HepG2 (cell line): ENCODE measurements at regions not wholly inside any gene's neighbourhood (a gene's known extent, or its start where the extent isn't known, plus 50 kb on each side); places are given as distances from the start of the nearest gene placed in this dataset.

Experiments used
- ATAC-seq: fragments of 200-7000 bp; cut with Tn5 transposase; 3 replicates; pipeline ENCODE4 v1.9.1; 2020; ENCODE audit warnings: mild to moderate bottlenecking, moderate library complexity
- BruUV-seq: library from RNA; stranded (reverse); fragments of 400-500 nt; replicated peaks from 2 replicates; lab custom pipeline; 2021; lab: Mats Ljungman, UMichigan
- CTCF ChIA-PET: fragments of 300-600 bp; formaldehyde crosslinking; extraction: SDS; loops from one replicate; lab custom pipeline; 2021; ENCODE audit warnings: low total read pairs, inconsistent platforms, low intra/inter-chr PET ratio; lab: Yijun Ruan, JAX
- POLR2A ChIA-PET: fragments of 350-600 bp; sonication (Branson Sonifier 250); formaldehyde crosslinking; loops from one replicate; lab custom pipeline; 2020; ENCODE audit warnings: antibody characterized with exemption, inconsistent platforms; lab: Yijun Ruan, JAX
- DNase-seq: peaks from one replicate; pipeline ENCODE4 v3.0.0-alpha.2; 2015; ENCODE audit warnings: low spot score
- FAIRE-seq: peaks from 3 replicates; lab custom pipeline; 2011; peaks lifted over from hg19 to GRCh38; lab: Jason Lieb, UNC
- H2AFZ ChIP-seq: one replicate; pipeline ENCODE4 v1.6.1; 2011; ENCODE audit warnings: low read length, inconsistent platforms
- H3K27ac ChIP-seq: fragments of 300-600 bp; 3 replicates; pipeline ENCODE4 v1.8.0; 2011; ENCODE audit warnings: mixed run types, mild to moderate bottlenecking, mixed read lengths, low read length, inconsistent platforms; ENCODE audit not compliant: insufficient read depth; ENCODE audit errors: extremely low read length
- H3K27me3 ChIP-seq, 2 experiments: fragments of 200-600 bp in 1 of 2; 2 replicates in 1 of 2; 3 replicates in 1 of 2; pipeline versions ENCODE4 v1.6.0 to v1.8.0; 2011; ENCODE audit warnings: low read length in 2 of 2, mild to moderate bottlenecking in 2 of 2, moderate library complexity in 2 of 2, inconsistent platforms in 1 of 2; ENCODE audit not compliant: insufficient read depth in 2 of 2, control insufficient read depth in 1 of 2
- H3K36me3 ChIP-seq, 2 experiments: fragments of 200-600 bp in 1 of 2; replicated peaks in 1 of 2; 2 replicates in 1 of 2; 3 replicates in 1 of 2; pipeline versions ENCODE4 v1.5.1 to v1.8.0; 2011; ENCODE audit warnings: low read length in 2 of 2, inconsistent platforms in 1 of 2; ENCODE audit not compliant: insufficient read depth in 2 of 2, control insufficient read depth in 1 of 2
- H3K4me1 ChIP-seq: 2 replicates; pipeline ENCODE4 v1.5.1; 2012; ENCODE audit warnings: low read length, inconsistent platforms; ENCODE audit not compliant: insufficient read depth
- H3K4me2 ChIP-seq: 2 replicates; pipeline ENCODE4 v1.6.0; 2011; ENCODE audit warnings: low read depth, low read length, inconsistent platforms
- H3K4me3 ChIP-seq, 3 experiments: fragments of 200-600 bp in 1 of 3; sonication (generic), shearing (Covaris generic) in 1 of 3; replicated peaks in 1 of 3; 2 replicates each; pipeline ENCODE4 v1.5.1; 2011 to 2016; ENCODE audit warnings: low read length in 3 of 3, inconsistent platforms in 2 of 3, low read depth in 2 of 3, mild to moderate bottlenecking in 2 of 3, control low read depth in 1 of 3, mixed read lengths in 1 of 3; ENCODE audit not compliant: insufficient read depth in 1 of 3
- H3K79me2 ChIP-seq: one replicate; pipeline ENCODE4 v1.6.1; 2011; ENCODE audit warnings: low read length, inconsistent platforms; ENCODE audit not compliant: insufficient read depth
- H3K9ac ChIP-seq: 2 replicates; pipeline ENCODE4 v1.6.0; 2011; ENCODE audit warnings: mild to moderate bottlenecking, low read depth, low read length, inconsistent platforms; ENCODE audit not compliant: insufficient read depth
- H3K9me3 ChIP-seq: 2 replicates; pipeline ENCODE4 v1.5.1; 2012; ENCODE audit warnings: mild to moderate bottlenecking, low read length
- H4K20me1 ChIP-seq: 2 replicates; pipeline ENCODE4 v1.6.0; 2011; ENCODE audit warnings: inconsistent platforms, mild to moderate bottlenecking, low read length, moderate library complexity; ENCODE audit not compliant: insufficient read depth
- ELK4 ChIP-seq: sonication (generic); formaldehyde crosslinking; IDR thresholded peaks from 2 replicates; pipeline ENCODE4 v1.9.0; 2021; ENCODE audit warnings: missing genetic modification reagents, borderline replicate concordance
- KAT2B ChIP-seq: fragments of 150-350 bp; IDR thresholded peaks from 2 replicates; pipeline ENCODE4 v1.6.1; 2014; ENCODE audit warnings: low read depth, low read length, borderline replicate concordance
- RBM22 ChIP-seq: fragments of 200-400 bp; formaldehyde crosslinking; optimal IDR thresholded peaks from 2 replicates; pipeline ENCODE3; 2017; ENCODE audit warnings: mild to moderate bottlenecking, low read length, moderate library complexity
- SETDB1 ChIP-seq: sonication (generic); formaldehyde crosslinking; IDR thresholded peaks from 2 replicates; pipeline ENCODE4 v1.5.1; 2020; ENCODE audit warnings: missing genetic modification reagents, mild to moderate bottlenecking, borderline replicate concordance
- ZBTB7B ChIP-seq: sonication (generic); formaldehyde crosslinking; IDR thresholded peaks from 2 replicates; pipeline ENCODE4 v1.4.0; 2020; ENCODE audit warnings: missing genetic modification reagents
- ZNF329 ChIP-seq: sonication (generic); formaldehyde crosslinking; IDR thresholded peaks from 2 replicates; pipeline ENCODE4 v1.9.0; 2021; ENCODE audit warnings: low read depth, mild to moderate bottlenecking, missing genetic modification reagents
- ZNF572 ChIP-seq: sonication (generic); formaldehyde crosslinking; IDR thresholded peaks from 2 replicates; pipeline ENCODE4 v1.5.1; 2020; ENCODE audit warnings: mild to moderate bottlenecking, missing genetic modification reagents
- ZNF660 ChIP-seq: sonication (generic); formaldehyde crosslinking; IDR thresholded peaks from 2 replicates; pipeline ENCODE4 v1.5.1; 2020; ENCODE audit warnings: mild to moderate bottlenecking, low read depth, missing genetic modification reagents, borderline replicate concordance
- WGBS: methylation state at CpG from one replicate; pipeline ENCODE4 v1.1.6; 2017; ENCODE audit warnings: low lambda C conversion rate; 5-methylcytosine and 5-hydroxymethylcytosine counted together
- in situ Hi-C: cut with HindIII; loops from 2 replicates; pipeline ENCODE4 v1.10.0; 2017; ENCODE audit warnings: low pct_unique_long_range_greater_than_20kb; ENCODE audit not compliant: extremely low pct_ligation_motif_present
- intact Hi-C: fragments of 100-400 bp; cut with micrococcal nuclease; formaldehyde crosslinking; loops from one replicate; pipeline ENCODE4 v1.10.0; 2022; ENCODE audit not compliant: unreplicated experiment
- TF ChIP-seq, protein P1 (sequence below): sonication (generic); formaldehyde crosslinking; IDR thresholded peaks from 2 replicates; pipeline ENCODE4 v1.5.0; 2020; ENCODE audit warnings: missing genetic modification reagents, mild to moderate bottlenecking, borderline replicate concordance
- TF ChIP-seq, protein P2 (sequence below): sonication (generic); formaldehyde crosslinking; IDR thresholded peaks from 2 replicates; pipeline ENCODE4 v1.5.0; 2020; ENCODE audit warnings: mild to moderate bottlenecking, missing genetic modification reagents

DNA sequence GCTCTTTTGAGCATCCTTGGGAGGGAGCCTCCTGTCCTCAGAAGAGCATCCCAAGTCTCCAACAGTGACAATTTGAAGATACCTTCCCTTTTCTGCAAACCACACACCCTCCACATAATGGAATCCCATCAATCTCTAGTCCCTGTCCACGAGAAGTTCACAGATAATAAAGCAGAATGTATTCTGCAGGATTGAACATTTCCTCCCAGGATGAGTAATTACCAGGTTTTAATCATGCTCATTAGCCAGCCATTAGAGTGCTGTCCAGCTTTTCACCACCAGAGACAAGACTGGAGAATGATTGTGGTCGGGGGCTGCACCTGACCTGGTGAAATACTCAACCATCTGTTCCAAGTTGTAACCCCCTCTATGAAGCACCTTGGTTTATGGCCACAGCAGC lies 958.6 kb downstream of the KCNMA1 start:
- in situ Hi-C loops (no loop called here), intact Hi-C loops (no loop called here)
- WGBS, result 0% methylated on average over 2 of the region's 2 CpGs
- no peaks in the 10 kb centered on the region for H4K20me1 ChIP-seq
- ChIA-PET CTCF (no interaction called here), POLR2A (no interaction called here)
- ATAC-seq (no peak), FAIRE-seq (no peak), DNase-seq (no peak)
- no peak overlapping the region for H3K4me2 ChIP-seq
- no TSS peak for BruUV-seq
- H3K4me3 ChIP-seq, result no peak overlapping the region
- no peak overlapping the region for H3K9ac ChIP-seq
- H3K79me2 ChIP-seq, result no peaks in the 10 kb centered on the region
- no peaks in the 10 kb centered on the region for H3K9me3 ChIP-seq
- peaks cover 0 to 4% of the 10 kb centered on the region in 2 experiments; a peak in 1 of 5 replicates for H3K27me3 ChIP-seq
- H3K27ac ChIP-seq, result no peak overlapping the region
- H2AFZ ChIP-seq, result no peak overlapping the region
- H3K36me3 ChIP-seq, result no peaks in the 10 kb centered on the region
- no peaks in the 10 kb centered on the region for H3K4me1 ChIP-seq
- TF ChIP-seq ELK4 (CRISPR knock-in tag), result no peak
- TF ChIP-seq, protein P1, sequence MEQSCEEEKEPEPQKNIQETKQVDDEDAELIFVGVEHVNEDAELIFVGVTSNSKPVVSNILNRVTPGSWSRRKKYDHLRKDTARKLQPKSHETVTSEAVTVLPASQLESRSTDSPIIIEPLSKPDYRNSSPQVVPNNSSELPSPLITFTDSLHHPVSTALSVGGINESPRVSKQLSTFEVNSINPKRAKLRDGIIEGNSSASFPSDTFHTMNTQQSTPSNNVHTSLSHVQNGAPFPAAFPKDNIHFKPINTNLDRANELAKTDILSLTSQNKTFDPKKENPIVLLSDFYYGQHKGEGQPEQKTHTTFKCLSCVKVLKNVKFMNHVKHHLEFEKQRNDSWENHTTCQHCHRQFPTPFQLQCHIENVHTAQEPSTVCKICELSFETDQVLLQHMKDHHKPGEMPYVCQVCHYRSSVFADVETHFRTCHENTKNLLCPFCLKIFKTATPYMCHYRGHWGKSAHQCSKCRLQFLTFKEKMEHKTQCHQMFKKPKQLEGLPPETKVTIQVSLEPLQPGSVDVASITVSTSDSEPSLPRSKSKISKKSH, result no peak
- TF ChIP-seq, protein P2, sequence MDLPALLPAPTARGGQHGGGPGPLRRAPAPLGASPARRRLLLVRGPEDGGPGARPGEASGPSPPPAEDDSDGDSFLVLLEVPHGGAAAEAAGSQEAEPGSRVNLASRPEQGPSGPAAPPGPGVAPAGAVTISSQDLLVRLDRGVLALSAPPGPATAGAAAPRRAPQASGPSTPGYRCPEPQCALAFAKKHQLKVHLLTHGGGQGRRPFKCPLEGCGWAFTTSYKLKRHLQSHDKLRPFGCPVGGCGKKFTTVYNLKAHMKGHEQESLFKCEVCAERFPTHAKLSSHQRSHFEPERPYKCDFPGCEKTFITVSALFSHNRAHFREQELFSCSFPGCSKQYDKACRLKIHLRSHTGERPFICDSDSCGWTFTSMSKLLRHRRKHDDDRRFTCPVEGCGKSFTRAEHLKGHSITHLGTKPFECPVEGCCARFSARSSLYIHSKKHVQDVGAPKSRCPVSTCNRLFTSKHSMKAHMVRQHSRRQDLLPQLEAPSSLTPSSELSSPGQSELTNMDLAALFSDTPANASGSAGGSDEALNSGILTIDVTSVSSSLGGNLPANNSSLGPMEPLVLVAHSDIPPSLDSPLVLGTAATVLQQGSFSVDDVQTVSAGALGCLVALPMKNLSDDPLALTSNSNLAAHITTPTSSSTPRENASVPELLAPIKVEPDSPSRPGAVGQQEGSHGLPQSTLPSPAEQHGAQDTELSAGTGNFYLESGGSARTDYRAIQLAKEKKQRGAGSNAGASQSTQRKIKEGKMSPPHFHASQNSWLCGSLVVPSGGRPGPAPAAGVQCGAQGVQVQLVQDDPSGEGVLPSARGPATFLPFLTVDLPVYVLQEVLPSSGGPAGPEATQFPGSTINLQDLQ, result no peak
- TF ChIP-seq RBM22, result no peak
- no peak for TF ChIP-seq ZNF660 (CRISPR knock-in tag)
- TF ChIP-seq ZBTB7B (CRISPR knock-in tag), result no peak
- TF ChIP-seq SETDB1, result no peak
- no peak for TF ChIP-seq ZNF572 (CRISPR knock-in tag)
- TF ChIP-seq KAT2B, result no peak
- TF ChIP-seq ZNF329, result no peak
